DND-41 (cell line): ENCODE measurements at regions not wholly inside any gene's neighbourhood (a gene's known extent, or its start where the extent isn't known, plus 50 kb on each side); places are given as distances from the start of the nearest gene placed in this dataset.

Experiments
- ATAC-seq: fragments of 200-7000 bp; cut with Tn5 transposase; 3 replicates; pipeline ENCODE4 v1.9.1; 2021; ENCODE audit warnings: low read depth; ENCODE audit not compliant: insufficient read depth
- DNase-seq: peaks from one replicate; pipeline ENCODE4 v3.0.0-alpha.2; 2020
- H2AFZ ChIP-seq: 2 replicates; pipeline ENCODE4 v1.6.0; 2012; ENCODE audit warnings: low read depth, low read length
- H3K27ac ChIP-seq: 2 replicates; pipeline ENCODE4 v1.5.1; 2012; ENCODE audit warnings: low read length, inconsistent platforms
- H3K27me3 ChIP-seq: fragments of 200-600 bp; sonication (generic); 2 replicates; pipeline ENCODE4 v1.6.0; 2012; ENCODE audit warnings: low read length, mild to moderate bottlenecking, inconsistent platforms; ENCODE audit not compliant: insufficient read depth, poor library complexity
- H3K36me3 ChIP-seq: 2 replicates; pipeline ENCODE4 v1.5.1; 2012; ENCODE audit warnings: low read length, inconsistent platforms; ENCODE audit not compliant: insufficient read depth
- H3K4me1 ChIP-seq: 2 replicates; pipeline ENCODE4 v1.5.1; 2012; ENCODE audit warnings: mild to moderate bottlenecking, low read length; ENCODE audit not compliant: insufficient read depth
- H3K4me2 ChIP-seq: 2 replicates; pipeline ENCODE4 v1.6.0; 2012; ENCODE audit warnings: mild to moderate bottlenecking, moderate library complexity, low read length, inconsistent platforms; ENCODE audit not compliant: insufficient read depth
- H3K4me3 ChIP-seq, 2 experiments: fragments of 200-600 bp in 1 of 2; shearing (Covaris generic) in 1 of 2; 2 replicates each; pipeline ENCODE4 v1.5.1; 2012 to 2016; ENCODE audit warnings: inconsistent platforms in 2 of 2, low read length in 2 of 2, mild to moderate bottlenecking in 2 of 2, low read depth in 1 of 2, moderate library complexity in 1 of 2
- H3K79me2 ChIP-seq: 2 replicates; pipeline ENCODE4 v1.6.0; 2012; ENCODE audit warnings: low read length, inconsistent platforms; ENCODE audit not compliant: insufficient read depth
- H3K9ac ChIP-seq: 2 replicates; pipeline ENCODE4 v1.6.0; 2012; ENCODE audit warnings: low read depth, mild to moderate bottlenecking, inconsistent platforms, low read length, moderate library complexity
- H3K9me3 ChIP-seq: 2 replicates; pipeline ENCODE4 v1.5.1; 2012; ENCODE audit warnings: low read length, moderate library complexity, mild to moderate bottlenecking, inconsistent platforms; ENCODE audit not compliant: insufficient read depth, severe bottlenecking
- H4K20me1 ChIP-seq: 2 replicates; pipeline ENCODE4 v1.6.0; 2012; ENCODE audit warnings: low read length; ENCODE audit not compliant: insufficient read depth
- EZH2 ChIP-seq: IDR thresholded peaks from 3 replicates; pipeline ENCODE4 v1.6.1; 2012; ENCODE audit warnings: borderline replicate concordance, low read depth, mild to moderate bottlenecking, moderate library complexity, low read length, inconsistent platforms; ENCODE audit not compliant: severe bottlenecking
- TF ChIP-seq, protein P1 (sequence below): IDR thresholded peaks from 2 replicates; pipeline ENCODE4 v1.5.1; 2012; ENCODE audit warnings: borderline replicate concordance, low read length, moderate library complexity, mild to moderate bottlenecking; ENCODE audit not compliant: poor library complexity, severe bottlenecking; ENCODE audit errors: extremely low read depth

GRCh38 chr6:91240878-91241603 is 654.2 kb upstream of the MAP3K7 start:
- no peak overlapping the region for H3K4me2 ChIP-seq
- H3K27me3 ChIP-seq: peaks cover 4% of the 10 kb centered on the region
- no peak overlapping the region for H3K27ac ChIP-seq
- H3K79me2 ChIP-seq: no peaks in the 10 kb centered on the region
- no peaks in the 10 kb centered on the region for H4K20me1 ChIP-seq
- no peaks in the 10 kb centered on the region for H3K9me3 ChIP-seq
- TF ChIP-seq, protein P1, sequence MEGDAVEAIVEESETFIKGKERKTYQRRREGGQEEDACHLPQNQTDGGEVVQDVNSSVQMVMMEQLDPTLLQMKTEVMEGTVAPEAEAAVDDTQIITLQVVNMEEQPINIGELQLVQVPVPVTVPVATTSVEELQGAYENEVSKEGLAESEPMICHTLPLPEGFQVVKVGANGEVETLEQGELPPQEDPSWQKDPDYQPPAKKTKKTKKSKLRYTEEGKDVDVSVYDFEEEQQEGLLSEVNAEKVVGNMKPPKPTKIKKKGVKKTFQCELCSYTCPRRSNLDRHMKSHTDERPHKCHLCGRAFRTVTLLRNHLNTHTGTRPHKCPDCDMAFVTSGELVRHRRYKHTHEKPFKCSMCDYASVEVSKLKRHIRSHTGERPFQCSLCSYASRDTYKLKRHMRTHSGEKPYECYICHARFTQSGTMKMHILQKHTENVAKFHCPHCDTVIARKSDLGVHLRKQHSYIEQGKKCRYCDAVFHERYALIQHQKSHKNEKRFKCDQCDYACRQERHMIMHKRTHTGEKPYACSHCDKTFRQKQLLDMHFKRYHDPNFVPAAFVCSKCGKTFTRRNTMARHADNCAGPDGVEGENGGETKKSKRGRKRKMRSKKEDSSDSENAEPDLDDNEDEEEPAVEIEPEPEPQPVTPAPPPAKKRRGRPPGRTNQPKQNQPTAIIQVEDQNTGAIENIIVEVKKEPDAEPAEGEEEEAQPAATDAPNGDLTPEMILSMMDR: no peak
- TF ChIP-seq EZH2: no peak
- H3K9ac ChIP-seq: no peak overlapping the region
- H3K36me3 ChIP-seq: no peaks in the 10 kb centered on the region
- no peak overlapping the region for H3K4me3 ChIP-seq
- no peak for ATAC-seq
- no peak for DNase-seq
- H3K4me1 ChIP-seq: no peaks in the 10 kb centered on the region
- no peak overlapping the region for H2AFZ ChIP-seq

- peaks cover 3% of the 10 kb centered on the region for H3K27me3 ChIP-seq
- H3K4me2 ChIP-seq: no peak overlapping the region
- no peaks in the 10 kb centered on the region for H3K79me2 ChIP-seq
- H3K9me3 ChIP-seq: no peaks in the 10 kb centered on the region
- no peak overlapping the region for H2AFZ ChIP-seq
- H3K36me3 ChIP-seq: no peaks in the 10 kb centered on the region
- H3K4me3 ChIP-seq: no peak overlapping the region
- no peak overlapping the region for H3K27ac ChIP-seq
- no peaks in the 10 kb centered on the region for H4K20me1 ChIP-seq
- ATAC-seq (no peak), DNase-seq (no peak)
- no peaks in the 10 kb centered on the region for H3K4me1 ChIP-seq
- H3K9ac ChIP-seq: no peak overlapping the region
- TF ChIP-seq, protein P1: no peak
- TF ChIP-seq EZH2: no peak
Observed at GRCh38 chr6:91221072-91221720, 634.3 kb upstream of the MAP3K7 start.

DNA sequence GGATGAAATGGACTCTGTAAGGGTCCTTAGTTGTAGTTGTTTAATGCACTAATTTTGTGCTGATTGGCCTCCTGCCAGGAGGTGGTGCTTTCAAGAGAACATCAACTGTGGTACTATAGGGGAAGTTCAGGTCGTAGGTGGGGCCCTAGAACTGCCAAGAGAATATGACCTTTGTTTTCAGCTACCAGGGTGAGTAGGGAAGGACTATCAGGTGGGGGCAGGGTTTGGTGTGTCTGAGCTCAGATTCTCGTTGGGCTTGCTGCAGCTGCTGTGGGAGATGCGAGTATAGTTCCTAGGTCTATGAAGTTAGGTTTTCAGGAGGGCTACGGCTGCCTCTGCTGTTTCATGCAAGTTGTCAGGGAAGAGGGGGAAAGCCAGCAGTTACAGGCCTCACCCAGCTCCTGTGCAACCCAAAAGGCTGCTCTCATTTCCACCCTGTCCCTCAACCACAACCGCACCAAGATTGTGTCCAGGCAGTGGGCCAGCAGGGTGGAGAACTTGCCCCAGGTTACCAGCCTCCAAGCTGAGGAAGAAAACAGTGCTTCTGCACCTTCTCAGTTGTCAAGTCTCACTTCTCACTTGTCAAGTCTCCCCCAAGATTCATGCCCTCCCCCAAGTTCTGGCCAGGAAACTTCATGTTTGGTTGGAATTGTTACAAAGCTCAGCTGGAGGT is 626.5 kb upstream of the MAP3K7 start:
- Histone ChIP-seq H3K79me2 (no peaks in the 10 kb centered on the region), H3K36me3 (no peaks in the 10 kb centered on the region), H3K27me3 (no peaks in the 10 kb centered on the region), H3K4me1 (no peaks in the 10 kb centered on the region), H2AFZ (no peak overlapping the region), H3K27ac (no peak overlapping the region), H3K9me3 (no peaks in the 10 kb centered on the region), H3K4me3 (no peak overlapping the region), H3K4me2 (no peak overlapping the region), H4K20me1 (no peaks in the 10 kb centered on the region), H3K9ac (no peak overlapping the region)
- DNase-seq: no peak
- ATAC-seq: no peak
- no peak for TF ChIP-seq EZH2
- TF ChIP-seq, protein P1: no peak
